ENCODE measurements at regions not wholly inside any gene's neighbourhood (a gene's known extent, or its start where the extent isn't known, plus 50 kb on each side); places are given as distances from the start of the nearest gene placed in this dataset.

GRCh38 chr14:86761611-86762010 is 1231.4 kb downstream of the GALC start:
- no peak overlapping the region for H3K27ac ChIP-seq (ENCODE audit: extremely low read length, insufficient read depth, low read length)
- no peak for FAIRE-seq
- DNase-seq (ENCODE audit: low spot score): peak; percentile 24
- intact Hi-C loops (cut with micrococcal nuclease; ENCODE audit: unreplicated experiment): no loop called here
- in situ Hi-C loops (cut with HindIII; ENCODE audit: extremely low pct_ligation_motif_present, low pct_unique_long_range_greater_than_20kb): no loop called here
- 18% methylated on average over 6 of the region's 6 CpGs for WGBS (ENCODE audit: low lambda C conversion rate)
- no peaks in the 10 kb centered on the region for H3K36me3 ChIP-seq (replicated peaks in 1 of 2; ENCODE audit: control insufficient read depth in 1 of 2, insufficient read depth in 2 of 2, low read length in 2 of 2)
- POLR2A ChIA-PET: no interaction called here
- no peaks in the 10 kb centered on the region for H3K27me3 ChIP-seq (ENCODE audit: control insufficient read depth in 1 of 2, insufficient read depth in 2 of 2, low read length in 2 of 2)
- CTCF ChIA-PET (ENCODE audit: low intra/inter-chr PET ratio, low total read pairs): no interaction called here
- H3K9me3 ChIP-seq (ENCODE audit: low read length): no peaks in the 10 kb centered on the region
- ATAC-seq: no peak
- H2AFZ ChIP-seq (ENCODE audit: low read length): no peak overlapping the region
- peak overlapping the region; percentile 18; the same call in 1 of the 2 replicates for H3K4me2 ChIP-seq (ENCODE audit: low read depth, low read length)
- no peaks in the 10 kb centered on the region for H3K79me2 ChIP-seq (ENCODE audit: insufficient read depth, low read length)
- BruUV-seq (replicated peaks): no TSS peak
- H3K4me1 ChIP-seq (ENCODE audit: insufficient read depth, low read length): peaks cover 6% of the 10 kb centered on the region; the same call in 1 of the 2 replicates
- no peaks in the 10 kb centered on the region for H4K20me1 ChIP-seq (ENCODE audit: insufficient read depth, low read length)
- H3K4me3 ChIP-seq (replicated peaks in 1 of 3; ENCODE audit: insufficient read depth in 1 of 3, low read depth in 2 of 3, low read length in 3 of 3): no peak overlapping the region
- H3K9ac ChIP-seq (ENCODE audit: insufficient read depth, low read depth, low read length): no peak overlapping the region
- TF ChIP-seq, protein P1, sequence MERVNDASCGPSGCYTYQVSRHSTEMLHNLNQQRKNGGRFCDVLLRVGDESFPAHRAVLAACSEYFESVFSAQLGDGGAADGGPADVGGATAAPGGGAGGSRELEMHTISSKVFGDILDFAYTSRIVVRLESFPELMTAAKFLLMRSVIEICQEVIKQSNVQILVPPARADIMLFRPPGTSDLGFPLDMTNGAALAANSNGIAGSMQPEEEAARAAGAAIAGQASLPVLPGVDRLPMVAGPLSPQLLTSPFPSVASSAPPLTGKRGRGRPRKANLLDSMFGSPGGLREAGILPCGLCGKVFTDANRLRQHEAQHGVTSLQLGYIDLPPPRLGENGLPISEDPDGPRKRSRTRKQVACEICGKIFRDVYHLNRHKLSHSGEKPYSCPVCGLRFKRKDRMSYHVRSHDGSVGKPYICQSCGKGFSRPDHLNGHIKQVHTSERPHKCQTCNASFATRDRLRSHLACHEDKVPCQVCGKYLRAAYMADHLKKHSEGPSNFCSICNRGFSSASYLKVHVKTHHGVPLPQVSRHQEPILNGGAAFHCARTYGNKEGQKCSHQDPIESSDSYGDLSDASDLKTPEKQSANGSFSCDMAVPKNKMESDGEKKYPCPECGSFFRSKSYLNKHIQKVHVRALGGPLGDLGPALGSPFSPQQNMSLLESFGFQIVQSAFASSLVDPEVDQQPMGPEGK (CRISPR knock-in tag; IDR thresholded peaks at IDR 0.05): no peak
- no peak for TF ChIP-seq ZNF589 (CRISPR knock-in tag; conservative IDR thresholded peaks at IDR 0.05)
- no peak for TF ChIP-seq ZBTB1 (CRISPR knock-in tag; IDR thresholded peaks at IDR 0.05; ENCODE audit: borderline replicate concordance)
- TF ChIP-seq SATB2 (CRISPR knock-in tag; IDR thresholded peaks at IDR 0.05): no peak
- no peak for TF ChIP-seq TEAD2 (CRISPR knock-in tag; IDR thresholded peaks at IDR 0.05)
- TF ChIP-seq NR2F1 (CRISPR knock-in tag; IDR thresholded peaks at IDR 0.05): 0 out of 4 replicates have a peak, but pooled peaks of 1 of the 2 experiments have one; percentile 11
- TF ChIP-seq ZSCAN25 (CRISPR knock-in tag; IDR thresholded peaks at IDR 0.05): no peak
- no peak for TF ChIP-seq ZNF776 (CRISPR knock-in tag; IDR thresholded peaks at IDR 0.05)
- TF ChIP-seq KAT2B (IDR thresholded peaks at IDR 0.05; ENCODE audit: borderline replicate concordance, low read depth, low read length): no peak
- TF ChIP-seq SOX6 (IDR thresholded peaks at IDR 0.05): no peak
- TF ChIP-seq SOX6 (CRISPR knock-in tag; IDR thresholded peaks at IDR 0.05): no peak
- TF ChIP-seq ZSCAN22 (CRISPR knock-in tag; IDR thresholded peaks at IDR 0.05): no peak
- no peak for TF ChIP-seq HMG20B (CRISPR knock-in tag; conservative IDR thresholded peaks at IDR 0.05)
- no peak for TF ChIP-seq ZNF737 (CRISPR knock-in tag; IDR thresholded peaks at IDR 0.05; ENCODE audit: borderline replicate concordance)
- TF ChIP-seq KDM4B (CRISPR knock-in tag; IDR thresholded peaks at IDR 0.05): no peak
- TF ChIP-seq ZNF3 (CRISPR knock-in tag; IDR thresholded peaks at IDR 0.05): no peak
- TF ChIP-seq NR2F6 (IDR thresholded peaks at IDR 0.05): peak; percentile 28; the same call in 1 of the 2 replicates
- peak; percentile 50; the same call in 1 of the 2 replicates for TF ChIP-seq NR2F6 (CRISPR knock-in tag; IDR thresholded peaks at IDR 0.05)
- TF ChIP-seq KDM5A (IDR thresholded peaks at IDR 0.05; ENCODE audit: borderline replicate concordance, low read length): no peak
- no peak for TF ChIP-seq SUZ12 (IDR thresholded peaks at IDR 0.05; ENCODE audit: low read depth, low read length)
- TF ChIP-seq ZSCAN9 (CRISPR knock-in tag; IDR thresholded peaks at IDR 0.05; ENCODE audit: borderline replicate concordance): no peak
- no peak for TF ChIP-seq PRPF4 (IDR thresholded peaks at IDR 0.05; ENCODE audit: low read depth, low read length, poor library complexity, severe bottlenecking)
- no peak for TF ChIP-seq ZNF20 (CRISPR knock-in tag; IDR thresholded peaks at IDR 0.05)
- no peak for TF ChIP-seq ATAD3A (CRISPR knock-in tag; IDR thresholded peaks at IDR 0.05)
- TF ChIP-seq ZNF570 (CRISPR knock-in tag; IDR thresholded peaks at IDR 0.05; ENCODE audit: borderline replicate concordance): no peak
- TF ChIP-seq ZNF512 (CRISPR knock-in tag; IDR thresholded peaks at IDR 0.05): no peak
